COLO668 (cell line): ENCODE measurements at regions not wholly inside any gene's neighbourhood (a gene's known extent, or its start where the extent isn't known, plus 50 kb on each side); places are given as distances from the start of the nearest gene placed in this dataset.
"Not testable (repeated sequence)": the region's sequence is repeated elsewhere in the genome, so short reads cannot be mapped to it uniquely, and the experiment has no call there.

Experiments
- DNase-seq: peaks from one replicate; lab custom pipeline; 2025; ENCODE audit not compliant: unreplicated experiment; lab: John Stamatoyannopoulos, UW

DNA sequence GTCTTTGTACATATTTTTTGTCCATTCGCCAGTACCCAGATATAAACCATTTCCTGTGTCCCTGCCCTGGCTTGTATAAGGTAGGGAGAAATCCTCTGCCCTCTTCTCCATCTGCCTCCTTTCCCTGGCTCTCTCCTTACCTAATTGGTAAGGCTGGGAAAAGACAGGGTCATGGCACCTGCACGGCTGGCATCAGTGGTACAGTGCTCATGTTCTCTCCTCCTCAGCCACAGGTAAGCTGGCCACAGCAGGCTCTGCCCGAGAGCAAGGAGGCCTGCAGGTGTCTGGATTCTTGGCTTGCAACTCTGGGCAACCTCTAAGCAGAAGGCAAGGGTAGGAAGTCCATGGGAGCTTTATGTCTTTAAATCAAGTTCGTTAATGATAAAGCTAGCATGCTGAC lies 419.9 kb downstream of the BUD13 start:
- no peak for DNase-seq

DNA sequence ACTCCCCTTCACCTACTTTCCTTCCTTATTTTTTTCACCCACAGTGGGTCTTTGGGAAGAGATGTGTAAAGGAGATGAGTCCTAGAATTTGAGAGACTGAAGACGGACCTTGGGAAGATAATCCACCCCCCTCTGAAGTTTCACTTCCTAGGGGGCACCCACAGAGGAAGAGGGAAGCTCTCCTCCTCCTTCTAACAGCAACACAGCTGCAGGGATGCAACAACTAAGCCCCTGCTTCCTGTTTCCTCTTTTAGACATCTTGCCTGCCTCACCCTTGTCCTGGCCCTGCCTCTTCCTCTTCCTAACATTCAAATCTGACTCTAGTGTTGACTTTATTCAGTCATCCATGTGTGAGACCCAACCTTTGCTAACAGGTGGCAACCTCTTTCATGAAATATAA lies 424.6 kb downstream of the BUD13 start:
- DNase-seq, result peak; percentile 41

GRCh38 chr11:116345575-116345974 lies 427.2 kb downstream of the BUD13 start:
- no peak for DNase-seq

DNA sequence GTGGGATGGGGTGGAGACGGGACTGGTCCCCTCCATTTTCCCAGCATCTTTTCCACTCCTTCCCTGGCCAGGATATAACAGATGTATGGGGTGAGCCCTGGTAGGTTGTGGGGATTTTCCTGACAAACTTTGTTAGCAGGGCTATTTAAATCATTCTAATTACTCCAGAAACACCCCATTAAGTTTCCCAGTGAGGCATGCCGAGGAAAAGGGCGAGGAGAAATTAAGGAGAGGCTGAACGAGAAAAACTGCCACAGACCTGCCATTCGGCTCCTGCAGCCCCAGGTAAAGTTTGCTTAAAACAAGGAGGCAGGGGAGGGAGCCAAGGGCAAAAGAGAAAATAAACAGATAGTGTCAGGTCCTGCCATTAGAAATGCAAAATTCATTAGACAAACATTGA lies 428.2 kb downstream of the BUD13 start:
- no peak for DNase-seq

GRCh38 chr11:116343270-116343669 lies 429.5 kb downstream of the BUD13 start:
- no peak for DNase-seq

- DNase-seq, result no peak
Measured at GRCh38 chr11:116342148-116342547, 430.6 kb downstream of the BUD13 start.

- peak; percentile 14 for DNase-seq
Measured at GRCh38 chr11:116339306-116340098, 433.3 kb downstream of the BUD13 start.

GRCh38 chr11:116338500-116338899 lies 434.3 kb downstream of the BUD13 start:
- not testable (repeated sequence) for DNase-seq

- DNase-seq, result peak; percentile 76
Measured at GRCh38 chr11:116336540-116336939, 436.2 kb downstream of the BUD13 start.

GRCh38 chr11:116335891-116336290 lies 436.9 kb downstream of the BUD13 start:
- DNase-seq, result no peak

DNA sequence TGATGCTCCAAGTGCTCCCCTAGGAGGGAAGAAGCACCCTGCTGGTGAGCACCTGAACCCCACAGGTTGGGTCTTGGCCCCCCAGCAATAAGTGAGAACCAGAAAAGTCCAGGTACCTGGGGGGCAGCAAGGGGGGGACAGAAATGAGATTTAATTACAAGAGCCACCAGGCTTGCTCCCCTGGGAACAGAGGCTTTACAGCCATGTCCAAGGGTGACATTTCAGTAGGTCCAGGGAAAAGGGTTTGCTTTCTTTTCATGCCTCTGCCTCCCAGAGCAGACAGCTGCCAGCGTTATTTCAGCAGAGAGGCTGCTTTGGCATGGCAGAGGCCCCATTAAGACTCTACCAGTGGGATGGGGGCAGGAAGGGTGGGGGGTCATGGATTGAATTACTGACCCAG lies 437.7 kb downstream of the BUD13 start:
- no peak for DNase-seq

- DNase-seq, result no peak
Measured at GRCh38 chr11:116334596-116334995, 438.2 kb downstream of the BUD13 start.

DNA sequence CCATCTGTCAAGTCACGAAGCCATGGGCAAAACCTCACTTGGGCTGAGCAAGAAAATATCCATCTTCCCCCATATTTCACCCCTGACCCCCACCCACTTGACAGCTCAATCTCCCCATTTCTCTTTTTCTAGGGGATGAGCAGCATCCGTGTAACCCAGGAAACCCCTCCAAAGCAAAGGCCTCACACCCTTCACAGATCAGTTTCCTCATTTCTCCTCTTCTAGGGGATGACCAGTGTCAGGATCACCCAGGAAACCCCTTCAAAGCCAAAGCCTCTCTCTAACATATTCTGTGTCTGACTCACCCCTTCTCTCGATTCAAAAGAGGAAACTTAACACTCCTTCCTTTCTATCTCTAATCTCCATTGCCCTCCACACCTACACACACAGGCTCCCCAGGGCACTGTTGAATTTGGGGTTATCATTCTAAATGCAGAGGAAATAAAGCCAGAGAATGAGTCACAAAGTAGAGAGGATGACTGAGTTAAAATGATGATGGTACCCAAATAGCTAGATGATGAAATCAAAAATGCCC lies 439.7 kb downstream of the BUD13 start:
- no peak for DNase-seq

- DNase-seq, result no peak
Measured at GRCh38 chr11:116332391-116332790, 440.4 kb downstream of the BUD13 start.

DNA sequence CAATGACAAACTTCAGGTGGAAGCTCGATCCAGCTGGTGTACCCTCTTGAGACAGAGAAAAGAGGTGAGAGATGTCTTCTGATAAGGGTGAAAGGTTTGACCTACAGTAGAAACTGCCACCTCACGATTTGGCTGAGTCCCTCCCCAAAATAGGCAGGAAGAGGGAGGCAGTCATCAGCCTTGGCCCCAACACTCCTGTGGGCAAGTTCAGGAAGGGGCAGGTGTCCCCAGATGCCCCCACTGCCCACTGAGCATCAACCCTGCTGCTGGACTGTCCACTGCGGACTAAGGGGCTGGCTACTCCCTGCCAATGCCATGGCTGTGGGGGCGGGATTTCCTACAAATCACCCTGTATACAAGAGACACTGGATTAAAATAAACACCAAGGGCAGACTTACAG lies 441.4 kb downstream of the BUD13 start:
- DNase-seq, result no peak

DNA sequence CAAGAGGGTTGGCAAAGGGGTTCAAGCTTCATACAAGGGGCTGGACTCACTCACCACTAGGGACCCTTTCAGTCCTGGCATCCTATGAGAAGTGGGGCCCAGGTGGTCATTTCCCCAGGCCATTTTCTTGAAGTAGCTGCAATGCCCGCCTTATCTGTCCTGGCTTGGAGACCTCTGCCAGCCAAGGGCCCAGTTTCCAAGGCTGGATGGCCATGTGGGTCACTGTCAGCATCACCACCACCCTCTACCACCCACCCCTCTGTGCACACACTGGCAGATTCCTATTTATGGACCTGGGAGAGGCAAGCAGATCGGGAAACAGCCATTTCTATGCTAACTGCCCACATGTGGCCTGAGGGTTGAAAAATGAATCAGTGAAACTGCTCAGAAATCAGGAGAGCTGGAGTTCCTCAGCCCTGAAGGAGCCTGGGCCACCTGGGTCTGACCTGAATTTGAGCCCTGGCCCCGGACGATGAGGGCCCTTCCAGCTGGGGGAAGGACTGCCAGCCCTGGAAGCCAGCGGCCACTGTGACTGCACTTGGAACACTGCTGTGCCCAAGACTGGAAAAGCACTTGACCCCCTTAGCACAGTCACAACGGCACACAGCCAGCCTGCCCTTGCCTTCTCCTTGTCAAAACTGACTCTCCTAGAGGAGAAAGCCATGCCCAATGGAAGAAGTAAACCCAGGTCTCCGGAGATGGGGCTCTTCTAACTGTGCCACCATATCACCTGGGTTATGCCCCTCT lies 442.2 kb downstream of the BUD13 start:
- no peak for DNase-seq

- no peak for DNase-seq
Measured at GRCh38 chr11:116329354-116330090, 443.3 kb downstream of the BUD13 start.

GRCh38 chr11:116328851-116329250 lies 443.9 kb downstream of the BUD13 start:
- no peak for DNase-seq

- DNase-seq, result no peak
Measured at GRCh38 chr11:116328391-116328790, 444.4 kb downstream of the BUD13 start.

DNA sequence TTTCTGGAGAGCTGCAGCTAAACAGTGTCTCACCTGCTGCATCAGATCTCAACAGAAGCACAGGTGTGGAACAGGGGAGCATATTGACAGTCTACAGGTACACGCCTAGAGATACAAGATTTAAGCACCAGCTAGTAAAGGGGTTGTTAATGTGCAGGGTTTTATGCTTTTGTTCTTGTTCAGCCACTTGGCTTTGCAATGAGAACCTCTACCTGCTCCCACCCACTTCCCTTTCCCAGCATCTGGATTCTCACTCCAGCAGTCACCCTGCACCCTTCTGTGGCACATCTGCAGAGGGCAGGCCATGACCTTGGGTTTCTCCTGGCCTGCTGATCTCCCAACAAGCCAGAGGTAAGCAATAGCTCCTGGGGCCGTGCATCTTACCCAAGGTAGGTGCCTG lies 446.6 kb downstream of the BUD13 start:
- no peak for DNase-seq

DNA sequence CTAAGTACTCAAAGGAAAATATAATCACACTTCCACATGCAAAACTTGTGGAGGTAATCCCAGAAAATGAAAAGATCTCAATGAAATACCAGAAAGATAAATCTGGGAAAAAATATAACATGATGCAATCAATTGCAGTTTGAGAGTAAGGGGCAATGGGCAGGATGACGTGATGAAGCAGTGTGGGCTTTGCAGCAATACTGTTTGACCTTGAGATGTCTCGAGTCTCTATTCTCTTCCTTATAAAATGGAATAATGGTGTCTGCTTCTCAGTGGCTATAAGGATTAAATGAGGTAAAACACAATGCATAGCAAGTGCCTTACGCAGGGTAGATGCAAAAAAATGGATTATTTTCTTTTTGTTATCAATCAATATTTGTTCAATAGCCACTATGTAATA lies 447.5 kb downstream of the BUD13 start:
- no peak for DNase-seq
